ENCODE measurements at regions not wholly inside any gene's neighbourhood (a gene's known extent, or its start where the extent isn't known, plus 50 kb on each side); places are given as distances from the start of the nearest gene placed in this dataset.

DNA sequence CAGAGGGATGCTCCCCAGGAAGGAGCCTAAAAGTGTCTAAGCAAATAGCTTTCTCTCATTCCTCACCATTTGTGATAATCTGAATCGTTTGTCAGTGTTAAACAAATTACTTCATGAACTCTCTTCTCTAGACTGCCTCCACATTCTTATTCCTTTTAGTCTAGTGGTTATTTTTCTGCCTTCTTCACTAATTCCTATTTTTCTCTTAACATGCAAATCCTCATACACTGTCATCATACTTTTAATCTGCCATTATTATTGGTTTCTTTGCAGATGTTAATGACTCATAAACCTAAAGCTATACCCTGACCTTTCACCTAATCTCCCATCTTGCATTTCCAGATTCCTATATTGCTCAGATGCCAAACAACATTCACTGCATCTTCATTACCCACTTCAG is 428.9 kb downstream of the EFNA5 start:
- TF ChIP-seq, protein P1, sequence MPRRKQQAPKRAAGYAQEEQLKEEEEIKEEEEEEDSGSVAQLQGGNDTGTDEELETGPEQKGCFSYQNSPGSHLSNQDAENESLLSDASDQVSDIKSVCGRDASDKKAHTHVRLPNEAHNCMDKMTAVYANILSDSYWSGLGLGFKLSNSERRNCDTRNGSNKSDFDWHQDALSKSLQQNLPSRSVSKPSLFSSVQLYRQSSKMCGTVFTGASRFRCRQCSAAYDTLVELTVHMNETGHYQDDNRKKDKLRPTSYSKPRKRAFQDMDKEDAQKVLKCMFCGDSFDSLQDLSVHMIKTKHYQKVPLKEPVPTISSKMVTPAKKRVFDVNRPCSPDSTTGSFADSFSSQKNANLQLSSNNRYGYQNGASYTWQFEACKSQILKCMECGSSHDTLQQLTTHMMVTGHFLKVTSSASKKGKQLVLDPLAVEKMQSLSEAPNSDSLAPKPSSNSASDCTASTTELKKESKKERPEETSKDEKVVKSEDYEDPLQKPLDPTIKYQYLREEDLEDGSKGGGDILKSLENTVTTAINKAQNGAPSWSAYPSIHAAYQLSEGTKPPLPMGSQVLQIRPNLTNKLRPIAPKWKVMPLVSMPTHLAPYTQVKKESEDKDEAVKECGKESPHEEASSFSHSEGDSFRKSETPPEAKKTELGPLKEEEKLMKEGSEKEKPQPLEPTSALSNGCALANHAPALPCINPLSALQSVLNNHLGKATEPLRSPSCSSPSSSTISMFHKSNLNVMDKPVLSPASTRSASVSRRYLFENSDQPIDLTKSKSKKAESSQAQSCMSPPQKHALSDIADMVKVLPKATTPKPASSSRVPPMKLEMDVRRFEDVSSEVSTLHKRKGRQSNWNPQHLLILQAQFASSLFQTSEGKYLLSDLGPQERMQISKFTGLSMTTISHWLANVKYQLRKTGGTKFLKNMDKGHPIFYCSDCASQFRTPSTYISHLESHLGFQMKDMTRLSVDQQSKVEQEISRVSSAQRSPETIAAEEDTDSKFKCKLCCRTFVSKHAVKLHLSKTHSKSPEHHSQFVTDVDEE (CRISPR knock-in tag; IDR thresholded peaks at IDR 0.05) = no peak
- TF ChIP-seq, protein P2, sequence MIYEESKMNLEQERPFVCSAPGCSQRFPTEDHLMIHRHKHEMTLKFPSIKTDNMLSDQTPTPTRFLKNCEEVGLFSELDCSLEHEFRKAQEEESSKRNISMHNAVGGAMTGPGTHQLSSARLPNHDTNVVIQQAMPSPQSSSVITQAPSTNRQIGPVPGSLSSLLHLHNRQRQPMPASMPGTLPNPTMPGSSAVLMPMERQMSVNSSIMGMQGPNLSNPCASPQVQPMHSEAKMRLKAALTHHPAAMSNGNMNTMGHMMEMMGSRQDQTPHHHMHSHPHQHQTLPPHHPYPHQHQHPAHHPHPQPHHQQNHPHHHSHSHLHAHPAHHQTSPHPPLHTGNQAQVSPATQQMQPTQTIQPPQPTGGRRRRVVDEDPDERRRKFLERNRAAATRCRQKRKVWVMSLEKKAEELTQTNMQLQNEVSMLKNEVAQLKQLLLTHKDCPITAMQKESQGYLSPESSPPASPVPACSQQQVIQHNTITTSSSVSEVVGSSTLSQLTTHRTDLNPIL (CRISPR knock-in tag; IDR thresholded peaks at IDR 0.05; ENCODE audit: low read depth) = no peak
- TF ChIP-seq ZNF8 (CRISPR knock-in tag; IDR thresholded peaks at IDR 0.05) = no peak
- no peak for TF ChIP-seq ZC3H10 (CRISPR knock-in tag; IDR thresholded peaks at IDR 0.05)
- no peak for TF ChIP-seq ZFP30 (CRISPR knock-in tag; IDR thresholded peaks at IDR 0.05)
- no peak for TF ChIP-seq CSDC2 (CRISPR knock-in tag; IDR thresholded peaks at IDR 0.05)
- TF ChIP-seq GLIS3 (CRISPR knock-in tag; IDR thresholded peaks at IDR 0.05) = no peak
- no peak for TF ChIP-seq ARNTL (CRISPR knock-in tag; IDR thresholded peaks at IDR 0.05; ENCODE audit: borderline replicate concordance, low read depth)
- TF ChIP-seq TOX (CRISPR knock-in tag; IDR thresholded peaks at IDR 0.05; ENCODE audit: borderline replicate concordance) = no peak
